H9 (cell line): ENCODE measurements at regions not wholly inside any gene's neighbourhood (a gene's known extent, or its start where the extent isn't known, plus 50 kb on each side); places are given as distances from the start of the nearest gene placed in this dataset.

Experiments
- DNase-seq: peaks from one replicate; pipeline ENCODE4 v3.0.0-alpha.2; 2017
- H2AFZ ChIP-seq: one replicate; pipeline ENCODE4 v1.6.1; 2013; ENCODE audit warnings: mild to moderate bottlenecking, low read length, control low read depth, moderate library complexity
- H2AK5ac ChIP-seq: 2 replicates; pipeline ENCODE4 v1.6.1; 2013; ENCODE audit warnings: low read length, control low read depth, mixed read lengths; ENCODE audit not compliant: insufficient read length
- H2BK120ac ChIP-seq: one replicate; pipeline ENCODE4 v1.6.1; 2013; ENCODE audit warnings: low read depth, mild to moderate bottlenecking, low read length, control low read depth, inconsistent platforms; ENCODE audit not compliant: poor library complexity, severe bottlenecking
- H2BK12ac ChIP-seq: 2 replicates; pipeline ENCODE4 v1.6.1; 2013; ENCODE audit warnings: low read length, control low read depth, mixed read lengths, low read depth; ENCODE audit not compliant: insufficient read length
- H2BK15ac ChIP-seq: 2 replicates; pipeline ENCODE4 v1.6.1; 2013; ENCODE audit warnings: low read depth, low read length, control low read depth
- H2BK20ac ChIP-seq: one replicate; pipeline ENCODE4 v1.6.1; 2013; ENCODE audit warnings: low read depth, mild to moderate bottlenecking, low read length, control low read depth, inconsistent platforms; ENCODE audit not compliant: poor library complexity, severe bottlenecking
- H2BK5ac ChIP-seq: 2 replicates; pipeline ENCODE4 v1.6.1; 2013; ENCODE audit warnings: low read length, control low read depth, mixed read lengths; ENCODE audit not compliant: insufficient read length
- H3K14ac ChIP-seq: 2 replicates; pipeline ENCODE4 v1.6.1; 2013; ENCODE audit warnings: low read length, control low read depth; ENCODE audit not compliant: insufficient read depth
- H3K18ac ChIP-seq: 2 replicates; pipeline ENCODE4 v1.6.1; 2013; ENCODE audit warnings: low read depth, mild to moderate bottlenecking, mixed read lengths, low read length, control low read depth; ENCODE audit not compliant: insufficient read length
- H3K23ac ChIP-seq: 2 replicates; pipeline ENCODE4 v1.6.1; 2013; ENCODE audit warnings: low read length, control low read depth, mixed read lengths, low read depth; ENCODE audit not compliant: insufficient read length
- H3K23me2 ChIP-seq: 2 replicates; pipeline ENCODE4 v1.6.1; 2013; ENCODE audit warnings: low read depth, mild to moderate bottlenecking, mixed read lengths, low read length, control low read depth; ENCODE audit not compliant: insufficient read length, poor library complexity, severe bottlenecking
- H3K27ac ChIP-seq: 2 replicates; pipeline ENCODE4 v1.5.1; 2013; ENCODE audit warnings: low read length, control low read depth, mixed read lengths, low read depth; ENCODE audit not compliant: insufficient read length
- H3K27me3 ChIP-seq: 2 replicates; pipeline ENCODE4 v1.6.1; 2013; ENCODE audit warnings: low read length, control low read depth, inconsistent platforms; ENCODE audit not compliant: insufficient read depth
- H3K4ac ChIP-seq: 2 replicates; pipeline ENCODE4 v1.6.1; 2013; ENCODE audit warnings: low read depth, mild to moderate bottlenecking, control low read depth, inconsistent platforms, low read length, moderate library complexity
- H3K4me1 ChIP-seq: 2 replicates; pipeline ENCODE4 v1.6.1; 2013; ENCODE audit warnings: low read length, control low read depth, inconsistent platforms; ENCODE audit not compliant: insufficient read depth
- H3K4me2 ChIP-seq: 2 replicates; pipeline ENCODE4 v1.6.1; 2013; ENCODE audit warnings: low read length, control low read depth, mixed read lengths; ENCODE audit not compliant: insufficient read length, insufficient read depth
- H3K56ac ChIP-seq: 2 replicates; pipeline ENCODE4 v1.6.1; 2013; ENCODE audit warnings: low read depth, mild to moderate bottlenecking, mixed read lengths, low read length, control low read depth; ENCODE audit not compliant: insufficient read length
- H3K79me1 ChIP-seq: 2 replicates; pipeline ENCODE4 v1.6.1; 2013; ENCODE audit warnings: low read depth, mild to moderate bottlenecking, moderate library complexity, low read length, control low read depth, inconsistent platforms; ENCODE audit not compliant: insufficient read depth, poor library complexity, severe bottlenecking
- H3K79me2 ChIP-seq: 2 replicates; pipeline ENCODE4 v1.6.1; 2013; ENCODE audit warnings: low read length, control low read depth, inconsistent platforms; ENCODE audit not compliant: insufficient read depth
- H3K9ac ChIP-seq: 2 replicates; pipeline ENCODE4 v1.6.1; 2013; ENCODE audit warnings: low read length, control low read depth, mixed read lengths; ENCODE audit not compliant: insufficient read length; ENCODE audit errors: extremely low read depth
- H3K9me3 ChIP-seq: one replicate; pipeline ENCODE4 v1.6.1; 2013; ENCODE audit warnings: low read depth, low read length, inconsistent platforms; ENCODE audit not compliant: control insufficient read depth
- H3T11ph ChIP-seq: one replicate; pipeline ENCODE4 v1.6.1; 2013; ENCODE audit warnings: mild to moderate bottlenecking, low read length, control low read depth, inconsistent platforms
- H4K20me1 ChIP-seq: one replicate; pipeline ENCODE4 v1.6.1; 2013; ENCODE audit not compliant: control insufficient read depth, insufficient read length, insufficient read depth
- H4K5ac ChIP-seq: 2 replicates; pipeline ENCODE4 v1.6.1; 2013; ENCODE audit warnings: low read depth, mild to moderate bottlenecking, mixed read lengths, low read length, control low read depth; ENCODE audit not compliant: insufficient read length
- H4K8ac ChIP-seq: replicated peaks from 2 replicates; pipeline ENCODE4 v1.6.1; 2013; ENCODE audit warnings: low read length, control low read depth, mixed read lengths, low read depth; ENCODE audit not compliant: insufficient read length
- H4K91ac ChIP-seq: 2 replicates; pipeline ENCODE4 v1.6.1; 2013; ENCODE audit warnings: low read depth, mild to moderate bottlenecking, moderate library complexity, mixed read lengths, low read length, control low read depth; ENCODE audit not compliant: insufficient read length
- H3K27ac Mint-ChIP-seq, 3 experiments: 2 replicates in 2 of 3; 3 replicates in 1 of 3; pipeline ENCODE4 v1.8.0; 2020 to 2021; ENCODE audit warnings: mixed read lengths in 3 of 3, mild to moderate bottlenecking in 1 of 3, moderate library complexity in 1 of 3
- H3K27me3 Mint-ChIP-seq: 2 replicates; pipeline ENCODE4 v1.8.0; 2021; ENCODE audit warnings: low read depth, mild to moderate bottlenecking, moderate library complexity, mixed read lengths
- H3K36me3 Mint-ChIP-seq, 3 experiments: 2 replicates in 2 of 3; 3 replicates in 1 of 3; pipeline ENCODE4 v1.8.0; 2020 to 2021; ENCODE audit warnings: low read depth in 3 of 3, mixed read lengths in 3 of 3; ENCODE audit not compliant: insufficient read depth in 1 of 3
- H3K4me1 Mint-ChIP-seq, 2 experiments: 2 replicates each; pipeline ENCODE4 v1.8.0; 2020; ENCODE audit warnings: mixed read lengths in 2 of 2
- H3K4me3 Mint-ChIP-seq, 2 experiments: 2 replicates in 1 of 2; 3 replicates in 1 of 2; pipeline ENCODE4 v1.8.0; 2020 to 2021; ENCODE audit warnings: mild to moderate bottlenecking in 2 of 2, mixed read lengths in 2 of 2, moderate library complexity in 1 of 2
- H3K9me3 Mint-ChIP-seq, 2 experiments: 2 replicates in 1 of 2; 3 replicates in 1 of 2; pipeline ENCODE4 v1.8.0; 2020; ENCODE audit warnings: mild to moderate bottlenecking in 2 of 2, mixed read lengths in 2 of 2, moderate library complexity in 1 of 2
- CTCF ChIP-seq: fragments of 200-600 bp; sonication (generic); conservative IDR thresholded peaks from 3 replicates; pipeline ENCODE4 v1.8.0; 2021; ENCODE audit warnings: antibody characterized with exemption, mild to moderate bottlenecking
- WGBS: extraction: QIAGEN DNeasy Blood & Tissue Kit; methylation state at CpG from one replicate; pipeline ENCODE4 v1.1.7; 2013; ENCODE audit warnings: missing lambda C conversion rate, low lambda C conversion rate, mixed read lengths; ENCODE audit not compliant: insufficient read length; ENCODE audit errors: extremely low coverage; 5-methylcytosine and 5-hydroxymethylcytosine counted together

GRCh38 chr1:83813576-83813975 is 185.4 kb downstream of the TTLL7 start:
- Mint-ChIP-seq H3K4me1 (peaks cover under 1 to 1% of the 10 kb centered on the region in 2 experiments; a peak in 2 of 4 replicates), H3K4me3 (no peak overlapping the region), H3K36me3 (no peaks in the 10 kb centered on the region), H3K27me3 (no peaks in the 10 kb centered on the region), H3K27ac (no peak overlapping the region), H3K9me3 (no peaks in the 10 kb centered on the region; a peak in 1 of 5 replicates)
- Histone ChIP-seq H3K4ac (no peak overlapping the region), H4K5ac (no peak overlapping the region), H3K79me1 (no peaks in the 10 kb centered on the region), H3K9ac (no peak overlapping the region), H2BK20ac (no peak overlapping the region), H2BK15ac (no peak overlapping the region), H4K20me1 (no peaks in the 10 kb centered on the region), H4K8ac (no peak overlapping the region), H3K23me2 (no peaks in the 10 kb centered on the region), H3K23ac (no peak overlapping the region), H3K27ac (no peak overlapping the region), H3K14ac (no peak overlapping the region), H2AK5ac (no peak overlapping the region), H2AFZ (no peak overlapping the region), H3K9me3 (no peaks in the 10 kb centered on the region), H3K4me2 (no peak overlapping the region), H2BK5ac (no peak overlapping the region), H4K91ac (no peak overlapping the region), H3T11ph (no peak overlapping the region), H3K56ac (no peak overlapping the region), H3K27me3 (no peaks in the 10 kb centered on the region), H2BK12ac (no peak overlapping the region), H2BK120ac (no peak overlapping the region), H3K4me1 (no peaks in the 10 kb centered on the region), H3K18ac (no peak overlapping the region), H3K79me2 (no peaks in the 10 kb centered on the region)
- no peak for TF ChIP-seq CTCF
- no CpG with 5 or more reads among the region's 4 CpGs for WGBS
- DNase-seq = no peak
